ENCODE measurements at regions not wholly inside any gene's neighbourhood (a gene's known extent, or its start where the extent isn't known, plus 50 kb on each side); places are given as distances from the start of the nearest gene placed in this dataset.

- H3K36me3 ChIP-seq = peaks cover 0 to 17% (median 2%) of the 10 kb centered on the region in 6 donors
- H3K27ac ChIP-seq = no peak overlapping the region
- H3K4me3 ChIP-seq = no peak overlapping the region
- no peak for DNase-seq
- 96 to 100% (median 98%) methylated on average over 1 of the region's 1 CpG for WGBS, 5 donors
- peaks cover under 1 to 22% (median 14%) of the 10 kb centered on the region in 6 donors for H3K4me1 ChIP-seq
- TF ChIP-seq POLR2A (IDR thresholded peaks at IDR 0.05) (no peak), POLR2AphosphoS5 (IDR thresholded peaks at IDR 0.05) (no peak), CTCF (IDR thresholded peaks at IDR 0.05 in 8 of 11, conservative IDR thresholded peaks at IDR 0.05 in 3 of 11) (no peak)
- H3K27me3 ChIP-seq (replicated peaks in 1 of 7) = no peaks in the 10 kb centered on the region
- no peaks in the 10 kb centered on the region for H3K9me3 ChIP-seq
- intact Hi-C loops (cut with DNase I; ENCODE audit: low total_unique reads) = no loop called here
Measured at GRCh38 chr5:116363780-116364179, 210.8 kb downstream of the SEMA6A start.

GRCh38 chr5:116361979-116362577 is 212.5 kb downstream of the SEMA6A start:
- Histone ChIP-seq H3K4me1 (peaks cover 4 to 32% (median 21%) of the 10 kb centered on the region in 6 donors), H3K27ac (no peak overlapping the region), H3K4me3 (peak overlapping the region in 1 of 8 donors; percentile 5), H3K36me3 (peaks cover 0 to 17% (median 2%) of the 10 kb centered on the region in 6 donors), H3K9me3 (no peaks in the 10 kb centered on the region), H3K27me3 (replicated peaks in 1 of 7) (no peaks in the 10 kb centered on the region)
- no peak for TF ChIP-seq POLR2A (IDR thresholded peaks at IDR 0.05)
- no peak for TF ChIP-seq POLR2AphosphoS5 (IDR thresholded peaks at IDR 0.05)
- no peak for TF ChIP-seq CTCF (IDR thresholded peaks at IDR 0.05 in 8 of 11, conservative IDR thresholded peaks at IDR 0.05 in 3 of 11)
- 93 to 97% (median 97%) methylated on average over 6 of the region's 6 CpGs for WGBS, 5 donors
- DNase-seq = no peak
- intact Hi-C loops (cut with DNase I; ENCODE audit: low total_unique reads) = no loop called here

GRCh38 chr5:116361171-116361967 is 213.3 kb downstream of the SEMA6A start:
- Histone ChIP-seq H3K9me3 (no peaks in the 10 kb centered on the region), H3K4me1 (peaks cover 4 to 32% (median 21%) of the 10 kb centered on the region in 6 donors), H3K27me3 (replicated peaks in 1 of 7) (no peaks in the 10 kb centered on the region), H3K36me3 (peaks cover 0 to 17% (median 2%) of the 10 kb centered on the region in 6 donors), H3K27ac (peak overlapping the region in 1 of 8 donors; percentile 73), H3K4me3 (peak overlapping the region in 2 of 8 donors; percentile 5 to 27)
- intact Hi-C loops (cut with DNase I; ENCODE audit: low total_unique reads) = no loop called here
- 86 to 93% (median 87%) methylated on average over 46 to 53 of the region's 53 CpGs for WGBS, 5 donors
- TF ChIP-seq CTCF (IDR thresholded peaks at IDR 0.05 in 8 of 11, conservative IDR thresholded peaks at IDR 0.05 in 3 of 11) (no peak), POLR2A (IDR thresholded peaks at IDR 0.05) (no peak), POLR2AphosphoS5 (IDR thresholded peaks at IDR 0.05) (no peak)
- peak; percentile 74 for DNase-seq
